Stimulated activated CD4-positive, alpha-beta T cell treated with anti-CD3 and anti-CD28 coated beads, TNF-alpha, amount 100 ng/mL, for 4 hours (primary cell): ENCODE measurements at regions not wholly inside any gene's neighbourhood (a gene's known extent, or its start where the extent isn't known, plus 50 kb on each side); places are given as distances from the start of the nearest gene placed in this dataset.

Experiments used
- DNase-seq, 3 experiments: peaks; one replicate each; pipeline ENCODE4 v3.0.0-alpha.2; 2020; ENCODE audit warnings: low read depth in 3 of 3

DNA sequence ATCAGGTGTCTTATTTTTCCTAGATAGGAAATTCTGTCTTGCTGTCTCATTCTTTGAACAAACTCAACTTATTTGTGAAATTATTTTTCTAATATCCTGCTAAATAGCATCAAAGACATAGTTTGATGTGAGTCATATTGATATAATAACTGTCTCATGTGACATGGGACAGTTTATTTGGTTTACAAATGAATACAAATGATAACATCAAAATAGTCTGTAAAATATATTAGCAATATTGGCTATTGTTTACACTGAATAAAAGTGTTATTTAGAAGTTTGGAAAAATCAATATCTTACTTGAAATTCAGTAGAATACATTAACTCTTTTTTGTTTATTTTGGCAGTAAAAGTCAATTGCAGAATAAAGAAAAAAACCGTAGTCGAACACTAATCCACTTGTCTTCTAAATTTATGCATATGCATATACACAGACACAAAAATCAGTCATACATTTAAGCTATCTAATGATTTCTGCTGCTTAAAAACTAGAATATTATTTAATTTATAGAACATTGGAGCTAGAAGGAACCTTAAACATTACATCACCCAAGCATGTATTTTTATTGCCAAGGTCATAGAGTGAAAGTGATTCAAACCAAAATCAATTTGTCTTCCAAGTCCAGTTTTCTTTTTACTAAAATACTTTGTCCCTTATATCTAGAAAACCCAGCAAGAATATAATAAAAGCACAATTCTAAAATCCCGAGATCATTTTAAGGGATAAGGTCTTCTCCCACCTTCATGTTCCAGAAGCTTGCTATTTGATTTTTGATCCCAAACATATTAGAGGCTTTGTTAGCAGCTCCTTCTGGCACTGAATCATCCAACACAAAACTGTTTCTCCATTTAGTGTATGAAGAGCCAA is 776.5 kb upstream of the SLITRK1 start:
- DNase-seq: no peak

DNA sequence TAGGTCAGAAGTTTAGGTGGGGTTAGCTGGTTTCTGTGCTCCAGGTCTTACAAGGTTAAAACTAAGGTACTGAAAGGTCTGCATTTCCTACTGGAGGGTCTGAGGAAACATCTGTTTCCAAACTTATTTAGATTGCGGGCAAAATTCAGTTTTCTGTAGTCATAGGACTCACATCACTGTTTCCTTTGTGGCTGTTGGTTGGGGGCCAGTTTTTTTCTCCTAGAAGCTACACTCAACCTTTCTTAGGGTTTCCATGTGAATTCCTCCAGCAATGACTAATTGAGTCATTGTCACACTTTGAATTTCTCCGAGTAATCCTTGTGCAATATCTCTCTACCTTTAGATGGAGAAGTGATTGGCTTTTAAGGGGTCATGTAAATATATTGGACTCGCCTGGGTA is 773.4 kb upstream of the SLITRK1 start:
- DNase-seq: no peak

DNA sequence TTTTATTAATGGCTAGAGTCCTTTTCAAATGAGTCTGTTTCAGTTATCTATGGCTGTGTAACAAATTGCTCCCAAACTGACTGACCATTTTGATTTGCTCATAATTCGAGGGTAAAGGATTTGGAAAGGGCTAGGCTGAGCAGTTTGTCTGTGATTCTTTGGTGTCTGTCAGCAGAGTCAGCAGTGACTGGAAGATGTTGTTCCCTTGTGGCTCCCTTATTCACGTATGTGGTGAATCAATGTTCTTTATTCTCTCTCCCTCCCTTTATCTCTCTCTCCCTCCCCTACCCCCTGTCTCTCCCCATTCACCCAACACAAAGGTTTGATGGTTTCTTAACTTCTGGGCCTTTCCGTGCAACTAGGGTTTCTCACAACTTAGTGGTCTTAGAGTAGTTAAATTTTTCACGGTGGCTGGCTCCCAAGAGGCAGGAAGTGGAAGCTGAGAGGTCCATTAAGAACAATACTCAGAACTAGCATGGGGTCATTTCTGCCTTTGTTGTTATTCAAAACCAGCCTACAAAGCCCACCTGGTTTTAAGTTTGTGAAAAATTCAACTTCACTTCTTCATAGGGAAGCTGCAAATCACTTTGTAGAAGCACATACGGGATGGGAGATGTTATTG is 772.5 kb upstream of the SLITRK1 start:
- no peak for DNase-seq

DNA sequence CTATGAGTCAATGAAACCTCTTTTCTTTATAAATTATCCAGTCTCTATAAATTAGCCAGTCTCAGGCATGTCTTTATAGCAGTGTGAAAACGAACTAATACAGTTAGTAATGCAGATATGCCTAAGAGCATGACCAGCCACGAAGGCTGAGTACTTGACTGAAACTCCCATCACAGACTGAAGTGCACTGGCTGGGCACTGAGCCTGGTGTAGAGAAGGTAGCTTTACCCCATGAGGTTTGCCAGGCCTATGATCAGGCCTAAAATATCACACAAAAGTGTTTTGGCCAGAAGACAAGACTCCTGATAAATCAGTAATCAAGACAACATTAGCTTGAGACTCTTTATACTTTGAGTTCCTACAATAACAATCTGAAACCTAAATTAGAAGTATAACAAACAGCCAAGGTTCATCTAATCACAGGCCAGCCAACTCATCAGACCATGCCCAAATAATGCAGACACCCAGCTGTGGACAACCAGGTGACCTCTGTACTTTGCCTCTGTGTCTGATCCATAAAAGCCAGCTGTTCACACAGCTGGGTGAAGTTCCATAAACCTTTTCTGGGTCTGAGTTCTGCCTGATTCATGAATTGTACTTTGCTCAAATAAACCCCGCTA is 771.8 kb upstream of the SLITRK1 start:
- DNase-seq: no peak

DNA sequence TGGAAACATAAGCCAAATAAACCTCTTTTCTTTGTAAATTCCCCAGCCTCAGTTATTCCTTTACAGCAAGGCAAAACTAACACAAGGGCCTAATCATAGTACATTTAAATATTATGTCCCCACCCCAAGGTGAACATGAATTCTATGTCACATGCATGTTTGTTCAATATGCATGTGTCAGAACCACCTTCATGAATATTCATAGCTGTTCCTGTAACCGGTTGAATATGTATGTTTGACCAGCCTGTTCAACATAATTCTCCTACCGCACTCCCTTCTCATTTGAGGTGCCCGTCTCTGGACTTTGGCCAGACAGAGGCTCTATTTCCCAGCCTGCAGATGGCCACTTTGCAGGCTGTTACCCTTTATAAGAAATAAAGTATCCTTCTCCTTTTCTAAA is 769.4 kb upstream of the SLITRK1 start:
- DNase-seq: no peak

DNA sequence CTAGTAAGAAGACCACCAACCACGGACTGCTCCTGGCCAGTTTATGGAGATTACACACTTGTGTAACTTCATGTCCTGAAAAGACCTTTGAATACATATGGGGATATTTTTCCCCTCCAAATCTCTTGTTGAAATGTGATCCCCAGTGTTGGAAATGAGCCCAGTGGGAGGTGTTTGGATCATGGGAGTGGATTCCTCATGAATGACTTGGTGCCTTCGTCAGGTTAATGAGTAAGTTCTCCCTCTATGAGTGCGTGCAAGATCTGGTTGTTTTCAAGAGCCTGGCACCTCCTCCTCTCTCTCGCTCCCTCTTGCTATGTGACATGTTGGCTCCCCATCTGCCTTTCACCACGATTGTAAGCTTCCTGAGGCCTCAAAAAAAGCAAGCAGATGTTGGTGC is 769.0 kb upstream of the SLITRK1 start:
- no peak for DNase-seq

DNA sequence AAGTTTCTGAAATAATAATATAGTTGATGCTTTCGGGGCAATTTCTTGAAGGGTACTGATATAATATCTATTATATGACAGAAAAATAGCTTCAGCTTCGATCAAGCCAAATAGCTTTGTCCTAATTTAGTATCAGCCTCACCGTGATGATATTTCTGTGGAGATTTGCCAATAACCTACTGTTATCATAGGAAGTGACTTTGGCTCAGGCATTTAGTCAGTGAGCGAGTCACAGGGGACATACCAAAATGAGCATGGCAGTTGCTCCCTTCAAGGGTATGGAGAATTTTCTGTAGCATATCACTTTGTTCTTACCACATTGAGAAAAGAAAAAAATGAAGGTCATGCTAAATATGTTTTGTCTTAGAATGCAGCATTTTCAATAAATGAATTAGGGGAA is 767.6 kb upstream of the SLITRK1 start:
- no peak for DNase-seq

DNA sequence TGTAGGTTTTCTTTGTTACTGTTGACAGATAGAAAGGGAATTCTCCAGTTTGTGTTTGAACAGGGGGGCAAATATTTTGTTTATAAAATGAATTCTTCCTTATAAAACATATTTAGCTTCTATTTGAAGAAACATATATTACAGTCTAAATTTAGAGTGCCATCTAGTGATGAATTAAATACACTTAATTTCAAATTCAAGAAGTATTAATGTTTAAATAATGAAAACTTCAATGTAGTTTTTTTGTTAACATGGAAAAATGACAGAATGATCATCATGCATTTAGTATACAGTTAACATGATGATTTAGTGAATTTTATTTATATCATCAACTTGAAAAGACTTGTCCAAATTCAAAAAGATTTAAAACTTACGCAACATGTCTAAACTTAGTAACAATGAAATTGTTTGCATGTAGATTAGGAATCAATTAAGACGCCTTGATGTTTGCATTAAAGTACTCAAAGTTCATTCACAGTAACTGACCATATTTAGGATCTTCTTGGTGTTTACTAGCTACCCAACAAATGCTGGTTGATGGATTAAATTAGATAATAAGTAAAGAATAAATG is 765.9 kb upstream of the SLITRK1 start:
- no peak for DNase-seq

DNA sequence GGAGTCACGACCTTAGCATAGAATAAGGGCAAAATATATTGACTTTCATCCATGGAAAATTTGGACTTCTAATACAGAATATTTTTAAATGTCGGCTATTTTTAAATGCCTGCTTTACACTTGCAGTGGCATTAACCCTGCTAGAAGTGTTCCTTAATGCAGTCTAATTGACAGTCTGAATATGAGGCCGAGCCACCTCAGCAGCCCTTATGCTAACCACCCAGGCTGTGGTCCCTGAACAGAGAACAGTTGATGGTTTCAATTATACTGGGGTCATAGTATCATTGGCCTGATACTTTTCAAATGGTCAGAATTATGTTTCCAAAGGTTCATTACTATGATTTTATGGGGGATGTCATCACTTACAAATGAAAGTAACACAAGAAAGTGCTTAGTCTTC is 764.7 kb upstream of the SLITRK1 start:
- no peak for DNase-seq

DNA sequence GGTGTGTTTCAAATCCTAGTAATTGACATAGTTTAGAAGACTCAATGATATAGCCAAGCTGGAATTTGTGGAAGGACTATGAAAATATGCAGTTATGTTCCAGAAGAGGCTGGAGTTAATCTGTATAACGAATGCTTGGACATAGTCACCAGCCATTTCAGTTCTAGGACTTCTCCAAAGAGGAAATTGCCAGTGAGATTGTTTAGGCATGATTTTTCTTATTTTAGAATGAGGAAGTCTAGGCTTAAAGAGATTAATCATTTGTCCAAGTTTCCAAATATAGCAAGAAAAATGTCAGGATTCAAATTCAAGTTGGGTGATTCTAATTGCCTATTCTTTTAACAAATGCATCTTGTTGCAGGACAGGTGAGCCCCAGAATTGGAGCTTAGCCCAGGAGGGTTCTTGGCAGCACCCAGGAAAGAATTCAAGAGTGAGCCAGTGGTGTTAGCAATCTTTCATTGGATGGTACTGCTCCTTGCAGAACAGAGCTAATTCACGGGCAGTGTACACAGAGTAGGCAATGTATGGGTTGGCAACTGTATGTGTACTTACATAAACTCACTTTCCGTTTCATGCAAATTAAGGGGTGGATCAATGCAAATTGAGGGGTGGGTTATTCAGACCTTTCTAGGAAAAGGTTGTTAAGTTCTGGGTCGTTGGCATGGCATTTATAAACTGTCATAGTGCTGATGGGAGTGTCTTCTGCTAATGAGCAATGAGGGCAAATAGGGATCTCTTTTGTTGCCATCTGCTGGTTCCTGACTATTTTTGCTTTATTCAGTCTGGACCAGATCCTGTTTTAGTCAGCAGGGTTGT is 763.1 kb upstream of the SLITRK1 start:
- DNase-seq: no peak

DNA sequence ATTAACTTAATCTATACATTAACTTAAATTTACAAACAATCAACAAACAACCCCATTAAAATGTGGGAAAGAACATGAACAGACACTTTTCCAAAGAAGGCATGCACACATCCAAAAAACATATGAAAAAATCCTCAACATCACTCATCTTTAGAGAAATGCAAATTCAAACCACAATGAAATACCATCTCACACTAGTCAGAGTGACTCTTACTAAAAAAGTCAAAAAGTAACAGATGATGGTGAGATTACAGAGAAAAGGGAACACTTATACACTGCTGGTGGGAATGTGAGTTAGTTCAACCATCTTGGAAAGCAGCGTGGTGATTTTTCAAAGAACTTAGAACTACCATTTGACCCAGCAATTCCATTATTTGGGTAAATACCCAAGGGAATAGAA is 759.2 kb upstream of the SLITRK1 start:
- DNase-seq: no peak

DNA sequence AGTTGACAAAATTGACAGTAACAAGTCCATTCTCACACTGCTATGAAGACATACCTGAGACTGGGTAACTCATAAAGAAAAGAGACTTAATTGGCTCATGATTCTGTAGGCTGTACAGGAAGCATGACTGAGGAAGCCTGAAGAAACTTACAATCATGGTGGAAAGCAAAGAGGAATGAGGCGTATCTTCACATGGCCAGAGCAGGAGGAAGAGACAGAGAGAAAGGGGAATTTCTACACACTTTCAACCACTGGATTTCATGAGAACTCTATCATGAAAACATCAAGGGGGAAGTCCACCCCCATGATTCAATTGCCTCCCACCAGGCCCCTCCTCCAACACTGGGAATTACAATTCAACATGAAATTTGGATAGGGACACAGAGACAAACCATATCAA is 758.4 kb upstream of the SLITRK1 start:
- no peak for DNase-seq

DNA sequence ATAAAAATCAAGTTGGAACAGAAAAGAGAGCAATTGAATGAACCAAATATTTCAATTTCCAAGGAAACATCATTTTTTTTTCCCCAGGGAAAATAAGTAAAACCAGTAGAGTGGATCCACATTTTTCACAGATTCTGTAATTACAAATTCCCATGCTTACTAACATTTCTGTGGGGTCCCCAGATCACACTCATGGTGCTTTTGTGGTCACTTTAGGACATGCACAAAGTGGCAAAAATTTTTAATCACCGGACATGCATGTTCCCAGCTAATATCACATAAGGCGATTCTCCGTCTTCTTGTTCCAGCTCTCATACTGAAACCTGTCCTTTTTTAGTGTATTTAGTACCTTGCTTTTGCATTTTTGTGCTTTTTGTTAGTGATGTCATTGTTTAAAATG is 748.2 kb upstream of the SLITRK1 start:
- no peak for DNase-seq

DNA sequence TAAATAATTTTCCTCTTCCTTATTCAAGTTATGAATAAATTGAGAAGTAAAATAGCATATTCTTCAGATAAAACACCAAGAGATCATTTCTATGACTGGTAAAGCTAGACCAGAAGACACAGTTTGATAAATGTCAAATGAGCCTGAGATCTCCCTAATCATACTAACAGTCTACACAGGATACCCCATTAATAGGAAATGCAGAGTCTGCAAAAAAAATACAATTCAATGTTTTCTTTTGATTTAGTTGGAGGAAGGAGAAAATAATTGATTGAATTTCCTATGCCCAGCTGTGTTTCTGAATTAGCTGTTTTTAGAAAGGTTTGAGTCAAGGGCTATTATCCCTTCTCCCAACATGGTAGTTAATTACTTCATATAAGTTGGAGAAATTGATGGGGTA is 734.6 kb upstream of the SLITRK1 start:
- DNase-seq: no peak

DNA sequence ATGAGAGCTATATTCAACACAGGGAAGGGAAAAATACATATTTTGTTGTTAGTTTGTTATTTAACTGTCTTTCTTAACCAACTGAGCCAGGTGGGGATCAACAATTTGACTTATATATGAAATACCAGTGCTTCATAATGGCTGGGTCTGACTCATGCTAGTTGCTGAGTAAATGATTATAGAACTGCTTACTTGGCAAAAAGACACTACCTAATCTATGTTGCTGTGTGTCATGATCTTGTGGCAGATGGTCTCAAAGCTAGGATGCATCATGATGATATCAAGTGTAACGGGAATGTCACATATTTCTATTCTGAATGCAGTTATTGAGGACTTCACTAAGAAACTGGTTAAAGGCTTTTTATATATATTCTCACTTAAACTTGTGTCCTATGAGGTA is 727.4 kb upstream of the SLITRK1 start:
- DNase-seq: no peak

DNA sequence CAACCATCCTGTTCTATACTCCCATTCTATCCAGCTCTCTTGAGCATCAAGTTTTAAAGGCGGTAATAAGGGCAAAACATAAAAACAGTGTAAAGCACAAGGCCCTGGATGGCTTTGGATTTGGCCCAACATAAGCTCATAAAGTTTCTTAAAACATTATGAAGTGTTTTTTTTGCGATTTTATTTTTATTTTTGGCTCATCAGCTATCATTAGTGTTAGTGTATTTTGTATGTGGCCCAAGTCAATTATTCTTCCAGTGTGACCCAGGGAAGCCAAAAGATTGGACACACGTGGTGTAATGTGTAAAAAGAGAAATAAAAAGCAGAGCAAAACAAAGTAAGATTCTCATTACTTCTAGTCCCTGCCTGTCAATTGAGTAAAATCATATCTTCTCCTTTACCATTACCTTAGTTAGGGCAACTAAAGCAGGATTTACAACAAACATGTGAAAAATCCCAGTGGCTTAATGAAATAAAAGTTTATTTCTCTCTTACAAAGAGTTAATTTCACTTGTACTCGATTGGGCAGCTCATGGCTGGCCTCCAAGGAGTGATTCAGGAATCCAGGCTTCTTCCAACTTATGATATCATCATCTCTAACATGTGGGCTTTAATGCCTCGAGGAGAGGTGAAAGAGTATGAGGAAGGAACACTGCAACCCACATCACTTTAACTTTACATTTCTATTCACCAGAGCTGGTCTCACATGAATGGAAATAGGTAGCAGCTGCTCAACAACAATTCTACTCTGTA is 725.2 kb upstream of the SLITRK1 start:
- no peak for DNase-seq

DNA sequence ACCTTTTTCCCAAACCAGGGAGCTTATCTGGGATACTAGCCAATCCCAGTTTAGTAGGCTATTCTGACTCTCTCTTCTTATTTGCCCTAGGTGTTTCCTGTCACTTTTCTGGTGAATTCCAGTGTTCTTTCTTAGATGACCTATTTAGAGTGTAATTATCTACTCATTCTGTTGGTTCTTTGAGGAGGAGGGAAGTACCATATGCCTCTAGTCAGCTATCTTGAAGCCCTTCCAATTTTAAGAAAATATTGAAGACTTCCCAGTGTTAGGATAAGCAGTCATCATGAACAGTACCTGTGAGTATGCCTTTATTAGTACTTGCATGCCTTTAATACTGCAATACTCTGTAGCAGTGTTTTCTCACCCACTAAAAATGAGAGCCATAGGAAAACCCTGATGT is 724.3 kb upstream of the SLITRK1 start:
- no peak for DNase-seq

DNA sequence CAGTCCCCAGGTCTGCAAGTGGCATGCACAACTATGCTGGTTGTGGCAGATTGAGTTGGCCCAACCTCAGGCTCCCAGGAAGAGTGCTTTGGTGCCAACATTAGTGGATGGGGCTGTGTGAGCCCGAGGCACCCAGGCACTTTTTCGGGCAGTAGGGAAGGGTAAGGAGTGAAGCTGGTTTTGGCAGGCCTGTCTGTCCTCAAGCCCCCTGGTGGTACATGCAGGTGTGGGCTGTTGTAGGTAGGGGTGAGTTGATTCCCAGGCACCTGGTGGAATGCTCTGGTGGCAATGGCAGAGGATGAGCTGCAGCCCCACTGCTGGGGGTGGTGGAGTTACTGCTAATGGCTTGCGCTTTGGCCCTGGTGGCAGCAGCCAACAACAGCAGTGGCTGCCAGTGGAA is 723.7 kb upstream of the SLITRK1 start:
- DNase-seq: no peak

DNA sequence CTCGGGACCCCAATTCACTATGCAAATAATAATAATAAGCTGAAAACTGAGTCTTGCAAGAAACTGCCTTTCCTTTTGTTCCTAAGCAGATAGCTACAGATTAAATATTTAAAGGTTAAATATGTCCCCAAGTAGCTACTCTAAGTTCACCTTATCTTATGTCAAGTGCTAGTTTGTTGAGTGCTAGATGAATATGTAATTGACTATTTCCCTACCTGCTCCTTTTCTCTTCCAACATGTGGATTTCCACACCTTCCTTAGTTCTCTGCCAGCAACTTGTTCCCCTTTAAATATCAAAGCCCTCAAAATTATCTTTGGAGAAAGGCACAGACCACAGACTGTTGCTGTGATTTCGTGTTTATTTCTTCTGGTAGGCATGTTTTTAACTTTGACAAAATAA is 709.2 kb upstream of the SLITRK1 start:
- no peak for DNase-seq

DNA sequence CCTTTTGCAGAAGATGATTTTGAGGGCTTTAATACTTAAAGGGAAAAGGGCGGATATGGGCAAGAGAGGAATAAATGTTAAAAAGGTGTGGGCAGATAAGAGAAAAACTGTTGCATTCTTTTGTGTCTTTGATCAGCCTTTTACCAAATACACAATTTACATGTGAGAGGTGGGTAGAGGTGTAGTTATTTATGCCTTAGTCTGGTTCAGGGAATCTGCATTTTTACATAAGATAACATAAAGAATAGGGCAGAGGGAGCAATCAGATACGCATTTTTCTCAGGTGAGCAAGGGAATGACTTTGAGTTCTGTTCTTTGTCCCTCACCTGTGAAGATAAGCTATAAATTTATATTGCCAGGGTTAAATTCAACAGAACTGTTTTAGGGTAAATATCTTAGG is 708.4 kb upstream of the SLITRK1 start:
- no peak for DNase-seq

DNA sequence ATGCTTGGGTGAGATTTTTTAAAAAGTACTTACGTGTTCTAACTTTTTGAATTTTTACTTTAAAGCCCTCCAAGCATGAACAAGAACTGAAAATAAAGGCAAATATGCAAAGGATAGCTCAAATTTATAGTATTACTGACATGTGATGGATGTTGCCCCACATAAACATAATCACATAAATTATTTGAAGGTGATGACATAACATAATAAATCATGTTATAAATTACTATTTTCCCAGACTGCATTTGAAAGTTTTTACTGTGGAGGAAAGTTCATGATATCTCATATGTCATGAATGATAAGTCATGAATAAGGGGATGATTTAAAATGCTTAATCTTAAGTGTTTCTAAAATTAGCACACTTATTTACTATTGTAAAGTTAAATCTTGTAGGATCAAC is 705.7 kb upstream of the SLITRK1 start:
- no peak for DNase-seq
